GM12891 (cell line): ENCODE measurements at regions not wholly inside any gene's neighbourhood (a gene's known extent, or its start where the extent isn't known, plus 50 kb on each side); places are given as distances from the start of the nearest gene placed in this dataset.

ENCODE experiments used
- PAX5 ChIP-seq: IDR thresholded peaks from 2 replicates; pipeline ENCODE4 v1.6.1; 2011; ENCODE audit warnings: low read length, moderate library complexity, mild to moderate bottlenecking; ENCODE audit not compliant: insufficient read depth, severe bottlenecking
- POLR2A ChIP-seq: IDR thresholded peaks from 2 replicates; pipeline ENCODE4 v1.6.1; 2011; ENCODE audit warnings: low read depth, low read length, control low read depth
- POLR2AphosphoS5 ChIP-seq: IDR thresholded peaks from 2 replicates; pipeline ENCODE4 v1.6.1; 2011; ENCODE audit warnings: low read depth, low read length, control low read depth
- POU2F2 ChIP-seq: IDR thresholded peaks from 2 replicates; pipeline ENCODE4 v1.6.1; 2011; ENCODE audit warnings: low read depth, mild to moderate bottlenecking, control low read depth, low read length, moderate library complexity
- SPI1 ChIP-seq: IDR thresholded peaks from 2 replicates; pipeline ENCODE4 v1.6.1; 2011; ENCODE audit warnings: low read depth, low read length, control low read depth
- TAF1 ChIP-seq: IDR thresholded peaks from 2 replicates; pipeline ENCODE4 v1.6.1; 2011; ENCODE audit warnings: low read depth, low read length, control low read depth

DNA sequence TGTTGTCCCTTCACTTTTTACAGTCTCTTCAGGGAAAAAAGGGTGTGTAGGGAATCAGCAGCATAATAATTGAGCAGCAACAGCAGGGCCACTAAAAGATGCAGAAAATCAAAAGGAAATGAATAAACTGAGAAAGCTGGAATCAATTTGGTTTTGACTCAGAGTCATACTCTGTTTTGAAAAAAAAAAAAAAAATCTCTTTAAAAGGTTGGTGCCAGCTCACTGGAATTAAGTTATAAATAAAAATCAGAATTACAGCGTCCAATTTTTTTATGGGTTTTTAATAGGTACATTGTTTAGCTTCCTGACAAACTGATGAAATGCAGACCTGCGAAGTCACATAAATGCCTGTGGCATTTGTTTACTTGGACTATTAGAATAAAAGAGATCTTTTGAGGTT lies 231.9 kb downstream of the COG6 start:
- no peak for TF ChIP-seq TAF1
- no peak for TF ChIP-seq POLR2AphosphoS5
- TF ChIP-seq POLR2A: no peak
- TF ChIP-seq SPI1: no peak
- no peak for TF ChIP-seq POU2F2
- TF ChIP-seq PAX5: no peak
